Endothelial cell of umbilical vein (primary cell): ENCODE measurements at regions not wholly inside any gene's neighbourhood (a gene's known extent, or its start where the extent isn't known, plus 50 kb on each side); places are given as distances from the start of the nearest gene placed in this dataset.

ENCODE experiments used
- BruUV-seq: library from RNA; stranded (reverse); fragments of 400-500 nt; replicated peaks from 2 replicates; lab custom pipeline; 2021; lab: Mats Ljungman, UMichigan
- CTCF ChIA-PET: fragments of 300-600, 350-600 bp; sonication (Branson Sonifier 250); formaldehyde crosslinking; loops from one replicate; lab custom pipeline; 2021; ENCODE audit warnings: antibody characterized with exemption, inconsistent platforms; lab: Charles Lee
- POLR2A ChIA-PET: fragments of 300-600, 350-600 bp; sonication (Branson Sonifier 250); formaldehyde crosslinking; loops from one replicate; lab custom pipeline; 2021; ENCODE audit warnings: antibody characterized with exemption, inconsistent platforms; lab: Charles Lee
- DNase-seq: peaks from one replicate; pipeline ENCODE4 v3.0.0-alpha.2; 2011; ENCODE audit warnings: low read depth, low spot score
- FAIRE-seq: peaks from 2 replicates; lab custom pipeline; 2011; peaks lifted over from hg19 to GRCh38; lab: Jason Lieb, UNC
- H2AFZ ChIP-seq: 2 replicates; pipeline ENCODE4 v1.6.0; 2012; ENCODE audit warnings: low read depth, low read length, control low read depth, inconsistent platforms
- H3K27ac ChIP-seq: 2 replicates; pipeline ENCODE4 v1.5.1; 2011; ENCODE audit warnings: low read depth, mild to moderate bottlenecking, control low read depth, low read length, moderate library complexity; ENCODE audit not compliant: insufficient read depth
- H3K27me3 ChIP-seq, 2 experiments: 2 replicates each; pipeline versions ENCODE4 v1.6.0 to v1.6.1; 2011; ENCODE audit warnings: low read length in 2 of 2, mixed read lengths in 1 of 2; ENCODE audit not compliant: control insufficient read depth in 2 of 2, insufficient read depth in 2 of 2
- H3K36me3 ChIP-seq, 2 experiments: 2 replicates in 1 of 2; 3 replicates in 1 of 2; pipeline ENCODE4 v1.5.1; 2011; ENCODE audit warnings: low read length in 2 of 2, mild to moderate bottlenecking in 1 of 2, moderate library complexity in 1 of 2; ENCODE audit not compliant: control insufficient read depth in 2 of 2, insufficient read depth in 2 of 2; ENCODE audit errors: extremely low read depth in 1 of 2
- H3K4me1 ChIP-seq: 3 replicates; pipeline ENCODE4 v1.5.1; 2011; ENCODE audit warnings: mild to moderate bottlenecking, low read length; ENCODE audit not compliant: control insufficient read depth, insufficient read depth; ENCODE audit errors: extremely low read depth
- H3K4me2 ChIP-seq: 2 replicates; pipeline ENCODE4 v1.6.1; 2011; ENCODE audit warnings: low read length, control low read depth, mixed read lengths; ENCODE audit not compliant: insufficient read depth
- H3K4me3 ChIP-seq, 3 experiments: fragments of 200-600 bp in 1 of 3; sonication (generic), shearing (Covaris generic) in 1 of 3; replicated peaks in 1 of 3; 2 replicates each; pipeline ENCODE4 v1.5.1; 2011 to 2016; ENCODE audit warnings: control low read depth in 3 of 3, low read length in 3 of 3, mild to moderate bottlenecking in 2 of 3, inconsistent platforms in 1 of 3, low read depth in 1 of 3, moderate library complexity in 1 of 3; ENCODE audit not compliant: insufficient read depth in 1 of 3
- H3K79me2 ChIP-seq: 2 replicates; pipeline ENCODE4 v1.6.0; 2012; ENCODE audit warnings: low read length, inconsistent platforms; ENCODE audit not compliant: control insufficient read depth, insufficient read depth
- H3K9ac ChIP-seq: replicated peaks from 2 replicates; pipeline ENCODE3; 2011; ENCODE audit warnings: low read length, control low read depth; ENCODE audit not compliant: insufficient read depth; ENCODE audit errors: extremely low read depth
- H3K9me1 ChIP-seq: replicated peaks from 3 replicates; pipeline ENCODE4 v1.6.0; 2011; ENCODE audit warnings: mild to moderate bottlenecking, low read length; ENCODE audit not compliant: control insufficient read depth, insufficient read depth; ENCODE audit errors: extremely low read depth
- H3K9me3 ChIP-seq: replicated peaks from 2 replicates; pipeline ENCODE4 v1.5.1; 2012; ENCODE audit warnings: low read length, inconsistent platforms; ENCODE audit not compliant: control insufficient read depth, insufficient read depth
- H4K20me1 ChIP-seq: replicated peaks from 2 replicates; pipeline ENCODE3; 2011; ENCODE audit warnings: mild to moderate bottlenecking, low read length; ENCODE audit not compliant: control insufficient read depth, insufficient read depth; ENCODE audit errors: extremely low read depth
- CTCF ChIP-seq, 2 donors: IDR thresholded peaks; 1 replicate in 1 of 2; 2 replicates in 1 of 2; pipeline ENCODE4 v1.5.1; 2011; ENCODE audit warnings: low read length in 2 of 2, mild to moderate bottlenecking in 2 of 2, moderate library complexity in 2 of 2, control low read depth in 1 of 2, inconsistent platforms in 1 of 2, low read depth in 1 of 2; ENCODE audit not compliant: insufficient read depth in 1 of 2; ENCODE audit errors: extremely low read depth in 1 of 2
- EZH2 ChIP-seq: IDR thresholded peaks from 2 replicates; pipeline ENCODE4 v1.6.1; 2012; ENCODE audit warnings: borderline replicate concordance, low read depth, mild to moderate bottlenecking, moderate library complexity, low read length, inconsistent platforms; ENCODE audit not compliant: severe bottlenecking
- FOS ChIP-seq: IDR thresholded peaks from 2 replicates; pipeline ENCODE4 v1.6.1; 2011; ENCODE audit warnings: mild to moderate bottlenecking, low read length, moderate library complexity, borderline replicate concordance; ENCODE audit not compliant: insufficient read depth
- GATA2 ChIP-seq: IDR thresholded peaks from 2 replicates; pipeline ENCODE4 v1.7.0; 2011; ENCODE audit warnings: low read depth, mild to moderate bottlenecking, moderate library complexity, mixed read lengths, low read length; ENCODE audit not compliant: insufficient read length, insufficient read depth
- JUN ChIP-seq: IDR thresholded peaks from 2 replicates; pipeline ENCODE4 v1.6.1; 2011; ENCODE audit warnings: borderline replicate concordance, low read depth; ENCODE audit not compliant: insufficient read length, insufficient read depth
- MAX ChIP-seq: IDR thresholded peaks from 2 replicates; pipeline ENCODE4 v1.6.1; 2011; ENCODE audit not compliant: insufficient read depth, insufficient read length
- MYC ChIP-seq: IDR thresholded peaks from one replicate; pipeline ENCODE4 v1.6.1; 2011; ENCODE audit warnings: mild to moderate bottlenecking, low read depth, low read length
- POLR2A ChIP-seq: IDR thresholded peaks from 2 replicates; pipeline ENCODE4 v1.6.1; 2012; ENCODE audit warnings: low read depth, mild to moderate bottlenecking, control low read depth, low read length
- POLR2AphosphoS5 ChIP-seq: IDR thresholded peaks from 2 replicates; pipeline ENCODE4 v1.6.1; 2012; ENCODE audit warnings: low read depth, mild to moderate bottlenecking, control low read depth, low read length, moderate library complexity; ENCODE audit not compliant: insufficient read depth
- dilution Hi-C: fragments of 300-500 bp; cut with MboI; formaldehyde crosslinking; loops from one replicate; pipeline ENCODE4 v1.15.0; 2019; ENCODE audit warnings: low sequenced_read_pairs; ENCODE audit not compliant: extremely low pct_ligation_motif_present
- intact Hi-C: fragments of 100-400 bp; cut with micrococcal nuclease; formaldehyde crosslinking; loops from one replicate; pipeline ENCODE4 v1.10.0; 2022

- intact Hi-C loops (loop anchor here (5.0 kb wide), 2 partner anchors 87 to 417 kb away; no protein-coding TSS in a partner anchor), dilution Hi-C loops (no loop called here)
- no peak overlapping the region for H3K4me3 ChIP-seq
- H3K9me1 ChIP-seq, result no peaks in the 10 kb centered on the region
- H3K79me2 ChIP-seq, result no peaks in the 10 kb centered on the region
- H4K20me1 ChIP-seq, result no peaks in the 10 kb centered on the region
- CTCF ChIA-PET, result interaction anchor here (1.2 to 12.8 kb wide), 11 partner anchors 11 to 772 kb away, joined by 3 to 285 read pairs (median 29); partner anchors contain the start of genes CCDC71L and NAMPT
- DNase-seq (no peak), FAIRE-seq (peak; percentile 31)
- no peak overlapping the region for H2AFZ ChIP-seq
- TF ChIP-seq GATA2, result no peak
- no peak for TF ChIP-seq POLR2AphosphoS5
- no peak for TF ChIP-seq MYC
- no peak for TF ChIP-seq FOS
- no peak for TF ChIP-seq JUN
- TF ChIP-seq CTCF (IDR thresholded peaks at IDR 0.05; ENCODE audit: extremely low read depth in 1 of 2, insufficient read depth in 1 of 2, low read depth in 1 of 2, low read length in 2 of 2), result no peak
- TF ChIP-seq POLR2A, result no peak
- no peak for TF ChIP-seq EZH2
- TF ChIP-seq MAX, result no peak
- H3K4me2 ChIP-seq, result no peak overlapping the region
- no TSS peak for BruUV-seq
- POLR2A ChIA-PET, result no interaction called here
- no peak overlapping the region for H3K27ac ChIP-seq
- no peaks in the 10 kb centered on the region for H3K36me3 ChIP-seq
- no peaks in the 10 kb centered on the region for H3K9me3 ChIP-seq
- H3K9ac ChIP-seq, result no peak overlapping the region
- H3K27me3 ChIP-seq, result no peaks in the 10 kb centered on the region
- no peaks in the 10 kb centered on the region for H3K4me1 ChIP-seq
Measured at GRCh38 chr7:106175507-106175906, 63.4 kb upstream of the SYPL1 start.
